C4-2B (cell line): ENCODE measurements at regions not wholly inside any gene's neighbourhood (a gene's known extent, or its start where the extent isn't known, plus 50 kb on each side); places are given as distances from the start of the nearest gene placed in this dataset.

Experiments
- CTCF ChIP-seq: fragments of 450-650 bp; conservative IDR thresholded peaks from 2 replicates; pipeline ENCODE4 v1.5.1; 2017; ENCODE audit warnings: mild to moderate bottlenecking
- ZFX ChIP-seq: fragments of 450-650 bp; IDR thresholded peaks from 2 replicates; pipeline ENCODE4 v1.6.1; 2017

GRCh38 chr16:79307214-79307613 lies 293.3 kb downstream of the MAF start:
- TF ChIP-seq CTCF (no peak), ZFX (no peak)
